T-cell (primary cell): ENCODE measurements at regions not wholly inside any gene's neighbourhood (a gene's known extent, or its start where the extent isn't known, plus 50 kb on each side); places are given as distances from the start of the nearest gene placed in this dataset.

Experiments
- ATAC-seq, 4 experiments: fragments of 200-7000 bp in 3 of 4; fragments of 150-1000 bp in 1 of 4; cut with Tn5 transposase; replicated peaks in 1 of 4; 1 replicate in 3 of 4; 2 replicates in 1 of 4; pipeline ENCODE4 v1.10.0; 2021; ENCODE audit warnings: moderate library complexity in 3 of 4, mild to moderate bottlenecking in 2 of 4, moderate number of reproducible peaks in 1 of 4
- CTCF ChIA-PET, 2 donors: fragments of 300-600 bp; sonication (Branson Sonifier 250); formaldehyde crosslinking; loops; one replicate each; lab custom pipeline; 2022; ENCODE audit warnings: antibody characterized with exemption in 2 of 2; lab: Charles Lee
- POLR2A ChIA-PET, 2 donors: fragments of 300-600 bp; sonication (Branson Sonifier 250); formaldehyde crosslinking; loops; one replicate each; lab custom pipeline; 2022; ENCODE audit warnings: antibody characterized with exemption in 2 of 2; lab: Charles Lee
- DNase-seq, 35 experiments: peaks; one replicate each; pipeline versions ENCODE4 v3.0.0 to v3.0.0-alpha.2; 2013 to 2023
- H3K27ac ChIP-seq: one replicate; pipeline ENCODE4 v1.5.1; 2013; ENCODE audit warnings: low read length
- H3K27me3 ChIP-seq, 2 experiments: replicated peaks in 1 of 2; 1 replicate in 1 of 2; 2 replicates in 1 of 2; pipeline versions ENCODE4 v1.6.1 to v1.7.0; 2013; ENCODE audit warnings: low read length in 1 of 2, mixed read lengths in 1 of 2; ENCODE audit not compliant: control insufficient read depth in 2 of 2, insufficient read depth in 2 of 2; ENCODE audit errors: extremely low read depth in 1 of 2
- H3K36me3 ChIP-seq, 2 donors: 1 replicate in 1 of 2; 2 replicates in 1 of 2; pipeline versions ENCODE4 v1.6.1 to v1.7.0; 2013; ENCODE audit warnings: low read length in 1 of 2; ENCODE audit not compliant: control insufficient read depth in 2 of 2, insufficient read depth in 1 of 2; ENCODE audit errors: extremely low read depth in 1 of 2
- H3K4me1 ChIP-seq, 2 experiments: 1 replicate in 1 of 2; 2 replicates in 1 of 2; pipeline versions ENCODE4 v1.6.1 to v1.7.0; 2013; ENCODE audit warnings: low read length in 2 of 2, mixed read lengths in 1 of 2; ENCODE audit not compliant: insufficient read depth in 2 of 2, control insufficient read depth in 1 of 2; ENCODE audit errors: extremely low read depth in 1 of 2
- H3K4me3 ChIP-seq, 2 donors: 1 replicate in 1 of 2; 2 replicates in 1 of 2; pipeline versions ENCODE4 v1.5.1 to v1.7.0; 2013; ENCODE audit warnings: mild to moderate bottlenecking in 2 of 2, low read length in 1 of 2, moderate library complexity in 1 of 2; ENCODE audit not compliant: control insufficient read depth in 1 of 2; ENCODE audit errors: extremely low read depth in 1 of 2
- H3K9me3 ChIP-seq: 2 replicates; pipeline ENCODE4 v1.7.0; 2013
- H3K27ac Mint-ChIP-seq, 2 donors: one replicate each; pipeline ENCODE4 v1.8.0; 2020 to 2021; ENCODE audit warnings: mild to moderate bottlenecking in 2 of 2, mixed read lengths in 2 of 2
- H3K27me3 Mint-ChIP-seq, 2 donors: one replicate each; pipeline ENCODE4 v1.8.0; 2021 to 2022; ENCODE audit warnings: mixed read lengths in 2 of 2
- H3K36me3 Mint-ChIP-seq: one replicate; pipeline ENCODE4 v1.8.0; 2021; ENCODE audit warnings: mixed read lengths
- H3K4me1 Mint-ChIP-seq, 3 donors: one replicate each; pipeline ENCODE4 v1.8.0; 2020 to 2022; ENCODE audit warnings: mixed read lengths in 3 of 3, mild to moderate bottlenecking in 1 of 3
- H3K4me3 Mint-ChIP-seq, 3 donors: one replicate each; pipeline ENCODE4 v1.8.0; 2020 to 2022; ENCODE audit warnings: mild to moderate bottlenecking in 3 of 3, mixed read lengths in 3 of 3, moderate library complexity in 3 of 3
- H3K9me3 Mint-ChIP-seq, 3 donors: one replicate each; pipeline ENCODE4 v1.8.0; 2020 to 2022; ENCODE audit warnings: mixed read lengths in 3 of 3
- WGBS: methylation state at CpG from one replicate; pipeline ENCODE4 v1.1.5; 2013; ENCODE audit warnings: missing lambda C conversion rate; ENCODE audit not compliant: insufficient coverage; 5-methylcytosine and 5-hydroxymethylcytosine counted together

GRCh38 chr12:28807535-28807934 is 341.5 kb upstream of the FAR2 start:
- Histone ChIP-seq H3K27me3 (no peaks in the 10 kb centered on the region), H3K4me1 (no peaks in the 10 kb centered on the region), H3K4me3 (no peak overlapping the region), H3K27ac (no peak overlapping the region), H3K36me3 (no peaks in the 10 kb centered on the region), H3K9me3 (no peaks in the 10 kb centered on the region)
- Mint-ChIP-seq H3K4me1 (no peaks in the 10 kb centered on the region), H3K9me3 (no peaks in the 10 kb centered on the region), H3K27ac (no peak overlapping the region), H3K36me3 (no peaks in the 10 kb centered on the region), H3K4me3 (no peak overlapping the region), H3K27me3 (peaks cover 3 to 11% of the 10 kb centered on the region in 2 donors)
- ATAC-seq (no peak), DNase-seq (no peak)
- ChIA-PET CTCF (interaction anchor here in 1 of 2 donors (0.6 kb wide), 1 partner anchor 13 kb away, joined by 4 read pairs; no protein-coding TSS in a partner anchor), POLR2A (no interaction called here)
- no CpG with 5 or more reads among the region's 3 CpGs for WGBS

- H3K4me1 Mint-ChIP-seq = no peaks in the 10 kb centered on the region
- no peak overlapping the region for H3K27ac Mint-ChIP-seq
- H3K36me3 Mint-ChIP-seq = no peaks in the 10 kb centered on the region
- Histone ChIP-seq H3K36me3 (no peaks in the 10 kb centered on the region), H3K4me3 (no peak overlapping the region), H3K27me3 (no peaks in the 10 kb centered on the region), H3K4me1 (no peaks in the 10 kb centered on the region), H3K9me3 (no peaks in the 10 kb centered on the region), H3K27ac (no peak overlapping the region)
- no peaks in the 10 kb centered on the region for H3K9me3 Mint-ChIP-seq
- WGBS = 96% methylated on average over 5 of the region's 5 CpGs
- no peak overlapping the region for H3K4me3 Mint-ChIP-seq
- CTCF ChIA-PET = no interaction called here
- H3K27me3 Mint-ChIP-seq = peaks cover 3 to 11% of the 10 kb centered on the region in 2 donors
- POLR2A ChIA-PET = no interaction called here
- ATAC-seq (no peak), DNase-seq (no peak)
Observed at GRCh38 chr12:28811457-28811856, 337.6 kb upstream of the FAR2 start.

- no peak for DNase-seq
- ChIA-PET CTCF (interaction anchor here in 1 of 2 donors (0.6 kb wide), 1 partner anchor 702 kb away, joined by 3 read pairs; no protein-coding TSS in a partner anchor), POLR2A (no interaction called here)
- H3K36me3 Mint-ChIP-seq = no peaks in the 10 kb centered on the region
- peaks cover 0 to 2% of the 10 kb centered on the region in 2 donors for H3K27me3 Mint-ChIP-seq
- 84% methylated on average over 4 of the region's 4 CpGs for WGBS
- no peak overlapping the region for H3K27ac Mint-ChIP-seq
- H3K9me3 ChIP-seq = no peaks in the 10 kb centered on the region
- no peaks in the 10 kb centered on the region for H3K4me1 ChIP-seq
- peaks cover 0 to 3% (median 0%) of the 10 kb centered on the region in 3 donors for H3K9me3 Mint-ChIP-seq
- H3K36me3 ChIP-seq = no peaks in the 10 kb centered on the region
- no peak overlapping the region for H3K4me3 ChIP-seq
- H3K4me1 Mint-ChIP-seq = no peaks in the 10 kb centered on the region
- H3K27me3 ChIP-seq = no peaks in the 10 kb centered on the region
- ATAC-seq = no peak
- H3K27ac ChIP-seq = no peak overlapping the region
- no peak overlapping the region for H3K4me3 Mint-ChIP-seq
Observed at GRCh38 chr12:28814246-28814645, 334.8 kb upstream of the FAR2 start.

- H3K4me3 ChIP-seq = no peak overlapping the region
- Mint-ChIP-seq H3K9me3 (peaks cover 0 to 3% (median 0%) of the 10 kb centered on the region in 3 donors), H3K36me3 (no peaks in the 10 kb centered on the region), H3K4me3 (no peak overlapping the region), H3K27ac (no peak overlapping the region), H3K4me1 (no peaks in the 10 kb centered on the region), H3K27me3 (no peaks in the 10 kb centered on the region)
- H3K27me3 ChIP-seq = no peaks in the 10 kb centered on the region
- ChIA-PET CTCF (no interaction called here), POLR2A (no interaction called here)
- H3K36me3 ChIP-seq = no peaks in the 10 kb centered on the region
- WGBS = 68% methylated on average over 6 of the region's 7 CpGs
- H3K27ac ChIP-seq = no peak overlapping the region
- no peaks in the 10 kb centered on the region for H3K4me1 ChIP-seq
- DNase-seq (no peak), ATAC-seq (no peak)
- no peaks in the 10 kb centered on the region for H3K9me3 ChIP-seq
Observed at GRCh38 chr12:28817524-28817923, 331.6 kb upstream of the FAR2 start.

GRCh38 chr12:28824193-28824846 is 324.8 kb upstream of the FAR2 start:
- H3K27ac Mint-ChIP-seq = no peak overlapping the region
- peaks cover 0 to 3% of the 10 kb centered on the region in 2 donors for H3K27me3 Mint-ChIP-seq
- H3K4me1 Mint-ChIP-seq = no peaks in the 10 kb centered on the region
- CTCF ChIA-PET = no interaction called here
- Histone ChIP-seq H3K36me3 (no peaks in the 10 kb centered on the region), H3K27me3 (no peaks in the 10 kb centered on the region), H3K4me3 (no peak overlapping the region), H3K9me3 (no peaks in the 10 kb centered on the region), H3K4me1 (no peaks in the 10 kb centered on the region), H3K27ac (no peak overlapping the region)
- ATAC-seq = no peak
- no peak for DNase-seq
- no peaks in the 10 kb centered on the region for H3K9me3 Mint-ChIP-seq
- H3K4me3 Mint-ChIP-seq = no peak overlapping the region
- WGBS = no CpG with 5 or more reads among the region's 2 CpGs
- POLR2A ChIA-PET = no interaction called here
- no peaks in the 10 kb centered on the region for H3K36me3 Mint-ChIP-seq

- Mint-ChIP-seq H3K4me1 (no peaks in the 10 kb centered on the region), H3K27ac (no peak overlapping the region), H3K36me3 (no peaks in the 10 kb centered on the region), H3K27me3 (peaks cover 0 to 3% of the 10 kb centered on the region in 2 donors), H3K9me3 (no peaks in the 10 kb centered on the region), H3K4me3 (no peak overlapping the region)
- ChIA-PET CTCF (no interaction called here), POLR2A (no interaction called here)
- Histone ChIP-seq H3K9me3 (no peaks in the 10 kb centered on the region), H3K4me1 (no peaks in the 10 kb centered on the region), H3K27me3 (no peaks in the 10 kb centered on the region), H3K36me3 (no peaks in the 10 kb centered on the region), H3K27ac (no peak overlapping the region), H3K4me3 (no peak overlapping the region)
- no peak for ATAC-seq
- no peak for DNase-seq
Observed at GRCh38 chr12:28824849-28825248, 324.2 kb upstream of the FAR2 start.

- H3K9me3 ChIP-seq = no peaks in the 10 kb centered on the region
- H3K4me1 Mint-ChIP-seq = no peaks in the 10 kb centered on the region
- H3K9me3 Mint-ChIP-seq = no peaks in the 10 kb centered on the region
- H3K4me3 ChIP-seq = no peak overlapping the region
- no peaks in the 10 kb centered on the region for H3K4me1 ChIP-seq
- ChIA-PET CTCF (no interaction called here), POLR2A (no interaction called here)
- no peak overlapping the region for H3K27ac ChIP-seq
- no peaks in the 10 kb centered on the region for H3K27me3 ChIP-seq
- H3K36me3 ChIP-seq = no peaks in the 10 kb centered on the region
- H3K36me3 Mint-ChIP-seq = no peaks in the 10 kb centered on the region
- no peak overlapping the region for H3K27ac Mint-ChIP-seq
- no peak for ATAC-seq
- no peak for DNase-seq
- no peak overlapping the region for H3K4me3 Mint-ChIP-seq
- peaks cover 0 to 3% of the 10 kb centered on the region in 2 donors for H3K27me3 Mint-ChIP-seq
Observed at GRCh38 chr12:28826766-28827165, 322.3 kb upstream of the FAR2 start.
